GM12873 (cell line): ENCODE measurements at regions not wholly inside any gene's neighbourhood (a gene's known extent, or its start where the extent isn't known, plus 50 kb on each side); places are given as distances from the start of the nearest gene placed in this dataset.

Source experiments
- TF ChIP-seq, protein P1 (sequence below): IDR thresholded peaks from 2 replicates; pipeline ENCODE4 v1.5.1; 2012; ENCODE audit warnings: low read depth, mild to moderate bottlenecking, moderate library complexity, low read length, control low read depth; ENCODE audit not compliant: insufficient read depth; ENCODE audit errors: missing control alignments

DNA sequence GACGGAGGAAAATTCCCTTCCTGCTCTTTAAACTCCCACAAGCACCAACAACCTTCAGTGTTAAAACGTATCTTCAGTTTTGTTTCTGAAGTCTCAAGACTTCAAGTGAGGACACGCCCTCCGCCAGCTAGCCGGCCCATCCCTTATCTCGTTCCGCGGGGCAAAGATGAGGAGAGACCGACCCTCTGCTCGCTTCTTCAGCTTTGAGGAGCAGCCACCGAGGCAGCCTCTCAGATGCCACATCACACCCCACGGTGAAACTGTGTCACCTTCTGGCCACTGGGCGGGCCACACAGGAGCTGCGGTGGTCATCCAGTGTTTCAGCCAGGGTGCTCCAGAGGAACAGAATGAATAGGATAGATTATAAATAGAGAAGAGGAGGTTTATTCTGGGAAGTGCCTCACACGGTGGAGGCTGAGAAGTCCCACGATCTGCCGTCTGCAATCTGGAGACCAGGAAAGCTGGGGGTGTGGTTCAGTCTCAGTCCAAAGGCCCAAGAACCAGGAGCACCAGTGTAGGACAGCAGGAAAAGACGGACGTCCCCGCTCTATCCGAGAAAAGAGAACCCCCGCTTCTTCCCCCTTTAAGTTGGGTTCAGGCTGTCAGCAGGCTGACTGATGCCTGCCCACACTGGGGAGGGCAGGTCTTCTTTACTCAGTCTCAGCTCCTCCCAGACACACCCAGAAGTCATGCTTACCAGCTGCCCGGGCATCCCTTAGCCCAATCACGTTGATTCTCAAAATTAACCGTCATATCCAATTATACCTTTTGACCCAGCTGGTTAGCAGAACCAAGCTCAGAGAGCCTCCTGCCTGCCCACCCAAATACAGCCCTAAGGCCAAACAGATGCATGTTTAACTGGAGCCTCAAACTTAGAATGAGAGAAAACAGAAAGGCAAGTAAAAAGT lies 399.7 kb upstream of the ID2 start:
- TF ChIP-seq, protein P1, sequence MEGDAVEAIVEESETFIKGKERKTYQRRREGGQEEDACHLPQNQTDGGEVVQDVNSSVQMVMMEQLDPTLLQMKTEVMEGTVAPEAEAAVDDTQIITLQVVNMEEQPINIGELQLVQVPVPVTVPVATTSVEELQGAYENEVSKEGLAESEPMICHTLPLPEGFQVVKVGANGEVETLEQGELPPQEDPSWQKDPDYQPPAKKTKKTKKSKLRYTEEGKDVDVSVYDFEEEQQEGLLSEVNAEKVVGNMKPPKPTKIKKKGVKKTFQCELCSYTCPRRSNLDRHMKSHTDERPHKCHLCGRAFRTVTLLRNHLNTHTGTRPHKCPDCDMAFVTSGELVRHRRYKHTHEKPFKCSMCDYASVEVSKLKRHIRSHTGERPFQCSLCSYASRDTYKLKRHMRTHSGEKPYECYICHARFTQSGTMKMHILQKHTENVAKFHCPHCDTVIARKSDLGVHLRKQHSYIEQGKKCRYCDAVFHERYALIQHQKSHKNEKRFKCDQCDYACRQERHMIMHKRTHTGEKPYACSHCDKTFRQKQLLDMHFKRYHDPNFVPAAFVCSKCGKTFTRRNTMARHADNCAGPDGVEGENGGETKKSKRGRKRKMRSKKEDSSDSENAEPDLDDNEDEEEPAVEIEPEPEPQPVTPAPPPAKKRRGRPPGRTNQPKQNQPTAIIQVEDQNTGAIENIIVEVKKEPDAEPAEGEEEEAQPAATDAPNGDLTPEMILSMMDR = no peak

DNA sequence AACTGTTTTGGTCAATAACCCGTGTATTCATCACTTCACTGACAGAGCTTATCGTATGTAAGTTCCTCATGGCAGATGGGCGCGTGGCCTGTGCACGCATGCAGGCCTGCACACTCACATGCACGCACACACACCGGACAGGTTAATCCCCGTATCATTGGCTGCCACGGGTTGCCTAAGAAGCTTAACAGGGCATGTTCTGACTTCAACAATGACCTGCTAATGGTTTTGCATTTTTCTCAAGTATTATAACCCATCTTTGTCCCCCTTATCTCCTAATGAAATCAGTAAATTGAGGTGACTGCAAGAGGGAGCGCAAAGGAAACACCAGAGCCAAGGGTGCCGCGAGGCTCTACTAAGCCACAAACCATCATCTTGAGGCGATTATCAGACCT lies 399.0 kb upstream of the ID2 start:
- TF ChIP-seq, protein P1 = no peak

DNA sequence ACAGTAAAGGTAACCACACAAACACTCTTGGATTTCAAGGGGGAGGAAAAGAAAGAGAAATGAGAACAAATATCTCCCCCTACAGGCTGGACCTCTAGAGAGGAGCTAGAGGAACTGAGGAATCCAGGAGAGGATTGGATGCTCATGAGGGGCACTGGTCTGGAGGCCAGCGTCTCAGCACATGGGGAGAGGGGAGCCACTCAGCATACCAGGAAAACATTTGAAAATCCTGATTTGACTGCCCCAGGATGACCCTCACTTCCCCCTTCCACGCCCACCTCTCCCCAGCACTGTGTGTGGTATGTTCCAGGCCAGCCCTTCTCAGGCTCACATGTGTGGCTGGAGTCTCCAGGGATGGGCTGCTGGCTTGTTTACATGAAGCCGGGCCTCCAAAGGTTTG lies 396.8 kb upstream of the ID2 start:
- TF ChIP-seq, protein P1 = peak; percentile 16

DNA sequence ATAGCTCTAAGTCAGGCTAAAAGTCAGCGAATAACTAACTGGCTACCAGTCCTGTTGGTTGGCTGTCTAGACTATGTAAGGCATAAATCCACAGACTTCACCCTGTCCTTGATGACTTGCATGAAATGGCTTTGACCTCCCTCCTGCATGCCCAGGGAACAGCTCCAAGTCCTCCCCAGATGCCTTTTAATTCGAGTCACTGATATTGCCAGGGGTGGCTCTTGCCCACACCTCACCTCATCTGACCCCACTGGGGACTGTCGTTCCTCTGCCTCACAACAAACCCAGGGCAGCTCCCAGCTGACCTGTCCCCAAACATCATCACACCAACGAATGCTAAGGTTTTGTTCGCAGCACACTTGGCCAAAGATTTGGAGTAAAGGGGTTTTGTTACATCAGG lies 396.0 kb upstream of the ID2 start:
- TF ChIP-seq, protein P1 = no peak

DNA sequence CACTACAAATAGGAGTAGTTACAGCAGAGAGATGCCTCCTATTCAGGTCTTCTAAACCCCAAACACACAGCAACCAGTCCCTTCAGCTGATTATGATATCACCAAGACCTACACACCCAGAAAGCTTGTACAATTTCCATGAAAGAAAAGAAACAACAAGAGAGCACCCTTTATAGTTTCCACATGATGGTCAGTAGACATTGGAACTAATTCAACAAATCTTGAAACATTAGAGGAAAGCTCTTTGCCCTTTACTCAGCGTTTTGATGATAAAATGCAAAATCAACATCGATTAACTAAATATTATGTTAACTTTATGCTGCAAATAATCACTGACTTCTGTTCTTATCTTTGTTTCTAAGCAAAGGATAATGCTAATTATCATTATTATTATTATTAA lies 393.6 kb upstream of the ID2 start:
- TF ChIP-seq, protein P1 = no peak

DNA sequence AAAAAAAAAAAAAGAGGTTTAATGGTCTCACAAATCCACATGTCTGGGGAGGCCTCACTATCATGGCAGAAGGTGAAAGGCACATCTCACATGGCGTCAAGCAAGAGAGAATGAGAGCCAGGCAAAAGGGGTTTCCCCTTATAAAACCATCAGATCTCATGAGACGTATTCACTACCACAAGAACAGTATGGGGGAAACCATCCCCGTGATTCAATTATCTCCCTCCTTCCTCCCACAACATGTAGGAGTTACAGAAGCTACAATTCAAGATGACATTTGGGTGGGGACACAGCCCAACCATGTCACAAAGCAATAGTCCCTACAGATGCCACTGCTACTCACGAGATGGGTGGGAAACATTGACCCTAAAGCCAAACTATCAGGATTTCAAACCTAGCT lies 392.7 kb upstream of the ID2 start:
- TF ChIP-seq, protein P1 = no peak

DNA sequence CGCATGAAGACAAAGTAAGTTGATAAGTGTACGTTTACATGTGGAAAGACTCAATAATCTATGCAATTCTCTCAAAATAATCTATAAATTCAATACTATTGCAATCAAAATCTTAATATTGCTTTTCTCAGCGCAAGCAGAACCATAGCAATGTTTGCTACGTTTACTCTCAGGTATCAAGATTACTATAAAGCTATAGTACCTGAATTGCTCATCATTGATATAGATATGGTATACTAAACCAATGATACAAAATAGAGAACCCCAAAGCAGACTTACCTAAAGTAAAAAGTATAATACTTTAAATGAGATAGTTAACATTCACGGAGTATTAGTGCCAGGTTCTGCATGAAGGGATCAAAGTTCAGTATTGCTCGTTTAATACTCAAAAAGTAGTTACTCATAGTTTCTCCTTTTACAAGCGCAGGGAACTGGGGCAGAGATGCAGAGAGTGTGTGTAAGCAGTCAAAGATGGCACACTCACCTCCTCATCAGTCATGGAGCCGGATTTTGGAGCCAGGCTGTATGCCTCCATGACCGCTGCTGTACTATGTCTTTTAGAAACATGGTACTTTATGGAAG lies 391.0 kb upstream of the ID2 start:
- TF ChIP-seq, protein P1 = no peak
